Heart left ventricle (tissue), 16 donors: ENCODE measurements at regions not wholly inside any gene's neighbourhood (a gene's known extent, or its start where the extent isn't known, plus 50 kb on each side); places are given as distances from the start of the nearest gene placed in this dataset.
"Not testable (repeated sequence)": the region's sequence is repeated elsewhere in the genome, so short reads cannot be mapped to it uniquely, and the experiment has no call there.

Source experiments
- ATAC-seq, 4 donors: fragments of 200-7000 bp; cut with Tn5 transposase; one replicate each; pipeline ENCODE4 v1.9.1; 2020 to 2022; ENCODE audit warnings: moderate library complexity in 4 of 4, mild to moderate bottlenecking in 3 of 4, moderate number of reproducible peaks in 1 of 4
- DNase-seq, 5 donors: peaks; one replicate each; pipeline ENCODE4 v3.0.0-alpha.2; 2020
- H3K27ac ChIP-seq, 12 donors: fragments of 200-600 bp; sonication (generic) in 4 of 12; one replicate each; pipeline versions ENCODE4 v1.5.0 to v1.8.0; 2016 to 2022; ENCODE audit warnings: mild to moderate bottlenecking in 2 of 12
- H3K27me3 ChIP-seq, 9 donors: fragments of 200-600 bp; sonication (generic) in 2 of 9; one replicate each; pipeline versions ENCODE4 v1.5.1 to v1.8.0; 2016 to 2022; ENCODE audit warnings: mild to moderate bottlenecking in 3 of 9
- H3K36me3 ChIP-seq, 9 donors: fragments of 200-600 bp; sonication (generic) in 2 of 9; one replicate each; pipeline versions ENCODE4 v1.5.0 to v1.8.0; 2018 to 2022; ENCODE audit warnings: mild to moderate bottlenecking in 2 of 9
- H3K4me1 ChIP-seq, 12 donors: fragments of 200-600 bp; sonication (generic) in 4 of 12; one replicate each; pipeline versions ENCODE4 v1.5.0 to v1.8.0; 2016 to 2022; ENCODE audit warnings: mild to moderate bottlenecking in 3 of 12
- H3K4me3 ChIP-seq, 12 donors: fragments of 200-600 bp; sonication (generic) in 4 of 12; one replicate each; pipeline versions ENCODE4 v1.5.0 to v1.8.0; 2017 to 2022; ENCODE audit warnings: mild to moderate bottlenecking in 9 of 12, moderate library complexity in 4 of 12
- H3K9me3 ChIP-seq, 12 donors: fragments of 200-600 bp; sonication (generic) in 4 of 12; one replicate each; pipeline versions ENCODE4 v1.5.0 to v1.8.0; 2016 to 2022; ENCODE audit warnings: mild to moderate bottlenecking in 1 of 12
- CTCF ChIP-seq, 12 donors: fragments of 200-600 bp; sonication (generic) in 4 of 12; IDR thresholded peaks; one replicate each; pipeline versions ENCODE4 v1.5.0 to v1.8.0; 2018 to 2022; ENCODE audit warnings: antibody characterized with exemption in 12 of 12, mild to moderate bottlenecking in 5 of 12
- POLR2A ChIP-seq, 2 donors: fragments of 450-650 bp; IDR thresholded peaks; one replicate each; pipeline ENCODE4 v1.6.1; 2017; ENCODE audit warnings: antibody characterized with exemption in 2 of 2, mild to moderate bottlenecking in 2 of 2, moderate library complexity in 2 of 2
- WGBS, 4 donors: extraction: QIAGEN DNeasy Blood & Tissue Kit in 2 of 4; methylation state at CpG; one replicate each; pipeline versions ENCODE4 v1.1.5 to v1.1.7; 2013 to 2018; 5-methylcytosine and 5-hydroxymethylcytosine counted together
- intact Hi-C, 10 donors: fragments of 100-400 bp; cut with DNase I; formaldehyde crosslinking; loops; one replicate each; pipeline versions ENCODE4 v1.11.1 to v1.14.2; 2022
- donor health status: ischemic (EF 13 %, LVEDD 7.1; RV severe dilation, severe dysfunction).
- donor health status: healthy with polysubstance abuse.
- donor health status: DM: no; HTN: yes; CAD: no.
- donor health status: DM: no; HTN: no; CAD: no.
- donor health status: ischemic (EF 25% LVEDD 6.9; RV normal size, moderate dysfunction).
- donor health status: ischemic (EF 25% LVEDD 5.7; RV mildly dilated, moderate dysfunction).
- donor health status: healthy.
- donor health status: DM: yes; HTN: yes; CAD: no.
- donor health status: ischemic (EF 35%, LVEDD 5.7; RV mildly dilated, moderate dysfunction).
- donor health status: nonischemic (EF 11% LVEDD 7.7; RV severe dilation, severe dysfunction).
- donor health status: DM: yes; HTN: yes; CAD: no.
- donor health status: PGD.
- donor health status: ischemic (EF 29% LVEDD 5.4; RV normal size, mild dysfunction).
- donor health status: nonischemic (EF 23%, LVEDD 6.1; RV moderate dilation, normal function).

DNA sequence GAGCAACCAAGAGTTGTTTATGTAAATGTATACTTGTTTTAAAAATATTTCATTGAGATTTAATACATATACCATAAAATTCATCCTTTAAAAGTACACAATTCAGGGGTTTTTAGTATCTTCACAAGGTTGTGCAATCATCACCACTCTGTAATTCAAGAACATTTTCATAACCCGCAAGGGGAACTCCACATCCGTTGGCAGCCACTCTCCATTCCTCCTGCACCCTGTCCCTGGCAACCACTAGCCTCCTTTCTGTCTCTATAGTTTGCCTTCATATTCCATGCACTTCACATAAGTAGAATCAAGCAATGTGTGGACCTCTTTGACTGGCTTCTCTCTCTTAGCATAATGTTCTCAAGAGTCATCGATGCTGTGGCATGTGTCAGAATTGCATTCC lies 104.2 kb upstream of the PDE10A start:
- intact Hi-C loops = loop anchor here in 2 of 10 donors (5.0 kb wide), 2 partner anchors 35 to 80 kb away; no protein-coding TSS in a partner anchor
- H3K36me3 ChIP-seq = no peaks in the 10 kb centered on the region

GRCh38 chr6:165766457-165766856 lies 103.4 kb upstream of the PDE10A start:
- Histone ChIP-seq H3K36me3 (no peaks in the 10 kb centered on the region), H3K4me3 (no peak overlapping the region), H3K4me1 (peaks cover 0 to 25% (median 13%) of the 10 kb centered on the region in 12 donors), H3K27me3 (no peaks in the 10 kb centered on the region), H3K9me3 (peaks cover 0 to 16% (median 0%) of the 10 kb centered on the region in 12 donors), H3K27ac (peak overlapping the region in 9 of 12 donors; percentile 12 to 77 (median 67))
- TF ChIP-seq CTCF (IDR thresholded peaks at IDR 0.05) = no peak
- TF ChIP-seq POLR2A (IDR thresholded peaks at IDR 0.05) = no peak
- WGBS, 4 donors = 50 to 65% (median 56%) methylated on average over 4 of the region's 4 CpGs
- intact Hi-C loops = loop anchor here in 2 of 10 donors (5.0 kb wide), 2 partner anchors 34 to 81 kb away; no protein-coding TSS in a partner anchor
- DNase-seq = peak in 1 of 5 donors; percentile 23
- peak in 1 of 4 donors; percentile 81 for ATAC-seq

More for the DNA sequence above, 104.2 kb upstream of the PDE10A start:
- H3K4me1 ChIP-seq = peaks cover 0 to 25% (median 13%) of the 10 kb centered on the region in 12 donors
- peak overlapping the region in 9 of 12 donors; percentile 7 to 70 (median 32) for H3K27ac ChIP-seq
- no peak for TF ChIP-seq CTCF (IDR thresholded peaks at IDR 0.05)
- no peak for TF ChIP-seq POLR2A (IDR thresholded peaks at IDR 0.05)
- whole genome bisulfite sequencing, 4 donors = 32 to 76% (median 37%) methylated on average over 3 of the region's 3 CpGs
- no peak overlapping the region for H3K4me3 ChIP-seq
- DNase-seq = no peak
- ATAC-seq = peak in 1 of 4 donors; percentile 24
- H3K27me3 ChIP-seq = no peaks in the 10 kb centered on the region
- H3K9me3 ChIP-seq = peaks cover 0 to 11% (median 0%) of the 10 kb centered on the region in 12 donors

- peak overlapping the region in 10 of 12 donors; percentile 5 to 82 (median 64) for H3K27ac ChIP-seq
Observed at GRCh38 chr6:165766026-165766425, 103.0 kb upstream of the PDE10A start.

DNA sequence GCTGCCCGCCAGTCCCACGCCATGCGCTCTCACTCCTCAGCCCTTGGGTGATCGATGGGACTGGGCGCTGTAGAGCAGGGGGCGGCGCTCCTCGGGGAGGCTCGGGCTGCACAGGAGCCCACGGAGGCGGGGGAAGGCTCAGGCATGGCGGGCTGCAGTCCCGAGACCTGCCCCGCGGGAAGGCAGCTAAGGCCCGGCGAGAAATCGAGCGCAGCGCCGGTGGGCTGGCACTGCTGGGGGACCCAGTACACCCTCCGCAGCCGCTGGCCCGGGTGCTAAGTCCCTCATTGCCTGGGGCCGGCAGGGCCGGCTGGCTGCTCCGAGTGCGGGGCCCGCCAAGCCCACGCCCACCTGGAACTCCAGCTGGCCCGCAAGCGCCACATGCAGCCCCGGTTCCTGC lies 102.2 kb upstream of the PDE10A start:
- Histone ChIP-seq H3K27ac (peak overlapping the region in 1 of 12 donors; percentile 71), H3K4me1 (peaks cover 0 to 23% (median 12%) of the 10 kb centered on the region in 12 donors), H3K9me3 (peaks cover 0 to 16% (median 0%) of the 10 kb centered on the region in 12 donors)
- H3K27me3 ChIP-seq, ATAC-seq, H3K36me3 ChIP-seq, H3K4me3 ChIP-seq, DNase-seq: not testable (repeated sequence)
- intact Hi-C loops = loop anchor here in 2 of 10 donors (5.0 kb wide), 2 partner anchors 33 to 82 kb away; no protein-coding TSS in a partner anchor
- 91 to 100% (median 96%) methylated on average over 4 to 33 of the region's 33 CpGs for WGBS, 4 donors

More at GRCh38 chr6:165766026-165766425, 103.0 kb upstream of the PDE10A start:
- no peaks in the 10 kb centered on the region for H3K27me3 ChIP-seq
- intact Hi-C loops = loop anchor here in 2 of 10 donors (5.0 kb wide), 2 partner anchors 34 to 81 kb away; no protein-coding TSS in a partner anchor
- 77 to 85% (median 81%) methylated on average over 7 of the region's 7 CpGs for WGBS, 4 donors
- peaks cover 0 to 25% (median 13%) of the 10 kb centered on the region in 12 donors for H3K4me1 ChIP-seq
- no peak overlapping the region for H3K4me3 ChIP-seq
- TF ChIP-seq CTCF (IDR thresholded peaks at IDR 0.05) = no peak
- TF ChIP-seq POLR2A (IDR thresholded peaks at IDR 0.05) = no peak
- H3K9me3 ChIP-seq = peaks cover 0 to 16% (median 0%) of the 10 kb centered on the region in 12 donors
- DNase-seq (no peak), ATAC-seq (no peak)
- no peaks in the 10 kb centered on the region for H3K36me3 ChIP-seq
